NCI-H748 (cell line): ENCODE measurements at regions not wholly inside any gene's neighbourhood (a gene's known extent, or its start where the extent isn't known, plus 50 kb on each side); places are given as distances from the start of the nearest gene placed in this dataset.
A peak's percentile ranks its signal among the peaks of the same experiment; 100 is the strongest.

Source experiments
- DNase-seq: peaks from one replicate; lab custom pipeline; 2025; ENCODE audit not compliant: unreplicated experiment; lab: John Stamatoyannopoulos, UW

- DNase-seq, result no peak
These were observed 522.2 kb upstream of the JAG1 start for GRCh38 chr20:11195899-11196558.

- DNase-seq, result no peak
These were observed 524.1 kb upstream of the JAG1 start for GRCh38 chr20:11197851-11198250.

GRCh38 chr20:11200423-11200822, 526.6 kb upstream of the JAG1 start:
- DNase-seq, result no peak

- peak; percentile 88 for DNase-seq
These were observed 531.3 kb upstream of the JAG1 start for GRCh38 chr20:11204926-11205768.

- DNase-seq, result no peak
These were observed 532.1 kb upstream of the JAG1 start for GRCh38 chr20:11205769-11206362.

- no peak for DNase-seq
These were observed 534.1 kb upstream of the JAG1 start for GRCh38 chr20:11207749-11208502.

GRCh38 chr20:11210611-11211010, 536.8 kb upstream of the JAG1 start:
- no peak for DNase-seq

- DNase-seq, result no peak
These were observed 538.5 kb upstream of the JAG1 start for GRCh38 chr20:11212272-11212671.

- no peak for DNase-seq
These were observed 539.1 kb upstream of the JAG1 start for GRCh38 chr20:11212902-11213301.

- DNase-seq, result no peak
These were observed 540.5 kb upstream of the JAG1 start for GRCh38 chr20:11214256-11214840.

GRCh38 chr20:11216451-11217314, 542.9 kb upstream of the JAG1 start:
- no peak for DNase-seq

GRCh38 chr20:11217326-11218172, 543.8 kb upstream of the JAG1 start:
- DNase-seq, result no peak

- no peak for DNase-seq
These were observed 544.4 kb upstream of the JAG1 start for GRCh38 chr20:11218173-11218680.

GRCh38 chr20:11219192-11219591, 545.4 kb upstream of the JAG1 start:
- no peak for DNase-seq

- DNase-seq, result no peak
These were observed 547.2 kb upstream of the JAG1 start for GRCh38 chr20:11221046-11221445.

GRCh38 chr20:11222243-11222642, 548.4 kb upstream of the JAG1 start:
- no peak for DNase-seq

- no peak for DNase-seq
These were observed 553.8 kb upstream of the JAG1 start for GRCh38 chr20:11227602-11228001.

- no peak for DNase-seq
These were observed 556.0 kb upstream of the JAG1 start for GRCh38 chr20:11229772-11230171.

- no peak for DNase-seq
These were observed 557.2 kb upstream of the JAG1 start for GRCh38 chr20:11230999-11231398.
